Testis (tissue), 2 donors: ENCODE measurements at regions not wholly inside any gene's neighbourhood (a gene's known extent, or its start where the extent isn't known, plus 50 kb on each side); places are given as distances from the start of the nearest gene placed in this dataset.

ENCODE experiments used
- CTCF ChIP-seq, 3 experiments: fragments of 450-650 bp in 2 of 3; fragments of 200-600 bp in 1 of 3; sonication (generic) in 1 of 3; IDR thresholded peaks; one replicate each; pipeline ENCODE4 v1.5.1; 2016 to 2019; ENCODE audit warnings: antibody characterized with exemption in 3 of 3, mild to moderate bottlenecking in 2 of 3, moderate library complexity in 1 of 3
- POLR2A ChIP-seq: fragments of 450-650 bp; IDR thresholded peaks from one replicate; pipeline ENCODE4 v1.6.1; 2017; ENCODE audit warnings: antibody characterized with exemption, mild to moderate bottlenecking, moderate library complexity

DNA sequence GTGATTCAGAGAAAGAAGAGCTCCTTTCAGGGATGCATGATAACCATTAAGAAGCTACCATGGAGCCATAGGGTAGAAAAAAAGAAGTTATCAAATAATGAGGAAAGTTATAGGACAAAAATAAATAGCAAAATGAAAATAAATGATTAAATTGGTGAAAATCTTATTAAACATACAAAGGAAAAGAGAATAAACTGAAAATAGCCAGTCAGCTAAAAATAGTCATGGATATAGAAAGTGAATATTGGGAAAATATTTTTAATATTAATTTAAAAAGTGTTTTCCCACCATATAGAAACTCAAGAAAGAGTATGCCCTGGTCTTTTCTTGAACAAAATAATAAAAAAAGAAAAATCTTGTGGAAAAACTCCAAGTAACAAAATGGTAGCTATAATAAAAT, 209.2 kb upstream of the CDH19 start:
- TF ChIP-seq POLR2A (no peak), CTCF (IDR thresholded peaks at IDR 0.05) (no peak)
